GM12875 (cell line): ENCODE measurements at regions not wholly inside any gene's neighbourhood (a gene's known extent, or its start where the extent isn't known, plus 50 kb on each side); places are given as distances from the start of the nearest gene placed in this dataset.
"Not testable (repeated sequence)": the region's sequence is repeated elsewhere in the genome, so short reads cannot be mapped to it uniquely, and the experiment has no call there.

Experiments
- H3K4me3 ChIP-seq: one replicate; pipeline ENCODE4 v1.5.1; 2011; ENCODE audit warnings: low read depth, low read length, control low read depth
- CTCF ChIP-seq: IDR thresholded peaks from 2 replicates; pipeline ENCODE4 v1.5.1; 2011; ENCODE audit warnings: low read depth, mild to moderate bottlenecking, control low read depth, inconsistent platforms, low read length, moderate library complexity, borderline replicate concordance; ENCODE audit not compliant: insufficient read depth

DNA sequence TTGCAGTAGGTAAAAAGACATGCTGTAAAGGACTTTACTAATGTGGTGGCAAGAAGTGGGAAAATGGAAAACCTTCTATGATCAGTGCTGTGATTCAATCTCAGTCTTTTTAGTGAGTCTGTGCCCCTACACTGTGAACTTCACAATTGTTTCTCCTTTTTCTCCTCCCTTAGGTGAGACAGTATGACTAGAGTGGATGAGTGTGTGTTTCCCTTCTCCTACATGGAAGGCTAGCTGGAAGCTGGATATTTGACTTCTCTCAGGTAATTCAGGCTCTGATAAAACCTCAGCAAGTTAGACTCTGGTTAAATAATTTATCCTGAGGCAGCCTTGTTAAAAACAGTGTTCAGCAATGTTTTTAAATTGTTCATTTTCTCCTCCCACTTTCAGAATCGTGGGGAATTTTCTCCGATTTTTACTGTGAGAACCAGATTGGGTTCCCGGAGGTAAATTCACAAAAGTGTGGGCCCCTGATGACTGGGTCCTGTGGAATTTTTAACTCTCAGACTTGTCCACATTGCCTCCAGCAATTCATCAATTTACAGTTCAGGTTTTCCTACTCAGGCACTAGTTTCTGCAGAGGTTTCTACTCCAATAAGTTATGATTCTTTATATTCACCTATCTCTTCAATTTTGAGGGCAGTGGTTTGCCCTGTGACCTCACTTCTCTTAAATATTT is 149.1 kb upstream of the PIK3R1 start:
- H3K4me3 ChIP-seq, result no peak overlapping the region
- TF ChIP-seq CTCF, result no peak

DNA sequence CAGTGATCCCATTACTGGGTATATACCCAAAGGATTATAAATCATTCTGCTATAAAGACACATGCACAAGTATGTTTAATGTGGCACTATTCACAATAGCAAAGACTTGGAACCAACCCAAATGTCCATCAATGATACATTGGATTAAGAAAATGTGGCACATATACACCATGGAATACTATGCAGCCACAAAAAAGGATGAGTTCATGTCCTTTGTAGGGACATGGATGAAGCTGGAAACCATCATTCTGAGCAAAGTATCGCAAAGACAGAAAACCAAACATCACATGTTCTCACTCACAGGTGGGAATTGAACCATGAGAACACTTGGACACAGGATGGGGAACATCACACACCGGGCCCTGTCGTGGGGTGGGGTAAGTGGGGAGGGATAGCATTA is 150.2 kb upstream of the PIK3R1 start:
- not testable (repeated sequence) for H3K4me3 ChIP-seq

GRCh38 chr5:68060382-68060781 is 155.2 kb upstream of the PIK3R1 start:
- H3K4me3 ChIP-seq, result no peak overlapping the region

DNA sequence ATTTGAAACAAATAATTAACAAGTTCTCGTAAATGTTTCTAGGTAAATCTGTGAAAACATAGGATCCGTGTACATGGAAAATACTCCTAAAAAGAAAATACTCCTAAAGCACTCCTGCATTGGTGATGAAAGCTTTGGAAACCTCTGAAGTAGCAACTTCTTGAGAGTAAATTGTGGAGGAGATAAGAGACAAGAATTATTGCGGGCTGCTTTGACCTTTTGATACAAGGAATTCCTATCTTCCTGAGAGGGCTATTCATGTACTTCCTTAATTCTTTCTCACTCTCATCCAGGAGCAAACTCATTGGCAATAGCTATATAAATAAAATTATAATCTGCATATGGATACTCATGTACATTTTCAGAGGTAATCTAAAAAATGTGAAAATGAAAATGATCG is 158.4 kb upstream of the PIK3R1 start:
- no peak for TF ChIP-seq CTCF
- H3K4me3 ChIP-seq, result no peak overlapping the region

More at GRCh38 chr5:68060382-68060781, 155.2 kb upstream of the PIK3R1 start:
- TF ChIP-seq CTCF, result no peak

- no peak for TF ChIP-seq CTCF
- H3K4me3 ChIP-seq, result no peak overlapping the region
Measured at GRCh38 chr5:68055686-68056085, 159.9 kb upstream of the PIK3R1 start.

DNA sequence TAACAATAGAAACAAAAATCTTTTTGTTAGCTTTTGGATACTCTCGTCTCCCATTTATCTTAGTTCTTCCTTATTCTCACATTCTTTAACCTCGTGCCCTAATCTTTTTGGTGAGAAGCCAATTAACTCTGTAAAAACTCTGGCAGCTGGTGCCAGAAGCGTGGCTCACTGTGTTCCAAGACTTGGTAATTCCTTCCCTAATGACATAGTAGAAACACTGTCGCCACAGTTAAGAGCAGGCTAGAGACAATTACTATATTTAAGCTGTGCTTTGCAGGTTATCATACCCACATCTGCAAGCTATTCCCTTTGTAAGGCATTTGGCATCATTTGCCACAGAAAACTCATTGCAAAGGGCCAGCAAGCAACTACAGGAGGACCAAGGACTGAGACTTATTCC is 160.9 kb upstream of the PIK3R1 start:
- no peak for TF ChIP-seq CTCF
- no peak overlapping the region for H3K4me3 ChIP-seq

DNA sequence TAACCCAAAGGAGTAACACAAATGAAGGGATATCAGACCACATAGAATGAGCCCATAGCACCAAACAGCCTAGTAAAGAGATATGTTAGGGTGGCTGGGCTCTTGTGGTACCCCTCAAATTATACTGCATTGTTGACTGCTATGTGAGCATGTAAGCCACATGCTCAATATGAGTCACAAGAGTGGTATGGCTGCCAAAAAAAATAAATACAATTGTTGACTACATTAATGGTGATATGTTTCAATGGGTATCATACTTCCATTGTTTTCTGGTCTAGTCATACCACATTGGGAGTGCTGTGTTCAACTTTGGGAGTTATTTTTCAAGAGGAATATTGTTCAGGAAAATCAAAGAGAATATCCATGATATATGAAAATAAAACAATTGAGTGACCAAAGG is 162.4 kb upstream of the PIK3R1 start:
- TF ChIP-seq CTCF, result no peak
- H3K4me3 ChIP-seq, result no peak overlapping the region
